SK-N-MC (cell line): ENCODE measurements at regions not wholly inside any gene's neighbourhood (a gene's known extent, or its start where the extent isn't known, plus 50 kb on each side); places are given as distances from the start of the nearest gene placed in this dataset.

Experiments
- EZH2 ChIP-seq: fragments of 200-600 bp; sonication (generic); IDR thresholded peaks from one replicate; pipeline ENCODE4 v1.6.1; 2017; ENCODE audit warnings: antibody characterized with exemption
- FOXP2 ChIP-seq: optimal IDR thresholded peaks from 2 replicates; pipeline ENCODE3; 2011; ENCODE audit warnings: mild to moderate bottlenecking, moderate library complexity; ENCODE audit not compliant: insufficient read depth; ENCODE audit errors: extremely low read length, control extremely low read depth
- POLR2AphosphoS5 ChIP-seq: IDR thresholded peaks from 2 replicates; pipeline ENCODE4 v1.6.1; 2012; ENCODE audit warnings: mild to moderate bottlenecking, low read depth, low read length, borderline replicate concordance

GRCh38 chr15:96107916-96108315, 222.6 kb upstream of the NR2F2 start:
- TF ChIP-seq POLR2AphosphoS5 (no peak), EZH2 (no peak), FOXP2 (no peak)
